ENCODE measurements at regions not wholly inside any gene's neighbourhood (a gene's known extent, or its start where the extent isn't known, plus 50 kb on each side); places are given as distances from the start of the nearest gene placed in this dataset.
"Not testable (repeated sequence)": the region's sequence is repeated elsewhere in the genome, so short reads cannot be mapped to it uniquely, and the experiment has no call there.

DNA sequence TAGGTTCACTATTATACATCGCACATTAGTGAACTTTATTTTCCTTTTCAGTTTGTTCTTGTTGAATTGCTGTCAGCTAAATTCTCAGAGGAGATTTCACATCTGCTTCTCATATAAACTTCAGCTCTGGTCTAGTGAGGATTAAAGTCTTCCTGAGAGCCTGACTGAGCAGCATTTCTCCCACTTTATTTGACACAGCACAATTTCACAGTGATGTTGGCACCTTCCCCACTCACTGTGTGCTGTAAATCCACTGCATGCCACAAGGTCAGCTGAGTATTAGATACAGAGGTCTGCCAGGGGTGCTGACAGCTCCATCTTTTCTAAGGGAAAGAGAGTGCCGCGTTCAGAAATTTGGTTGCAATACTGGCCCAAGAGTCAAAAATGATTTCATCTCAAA, 567.4 kb downstream of the PRR16 start:
- ChIA-PET CTCF (interaction anchor here (1.0 kb wide), 2 partner anchors 10 to 34 kb away, joined by 3 read pairs; no protein-coding TSS in a partner anchor), POLR2A (no interaction called here)
- TF ChIP-seq, protein P1, sequence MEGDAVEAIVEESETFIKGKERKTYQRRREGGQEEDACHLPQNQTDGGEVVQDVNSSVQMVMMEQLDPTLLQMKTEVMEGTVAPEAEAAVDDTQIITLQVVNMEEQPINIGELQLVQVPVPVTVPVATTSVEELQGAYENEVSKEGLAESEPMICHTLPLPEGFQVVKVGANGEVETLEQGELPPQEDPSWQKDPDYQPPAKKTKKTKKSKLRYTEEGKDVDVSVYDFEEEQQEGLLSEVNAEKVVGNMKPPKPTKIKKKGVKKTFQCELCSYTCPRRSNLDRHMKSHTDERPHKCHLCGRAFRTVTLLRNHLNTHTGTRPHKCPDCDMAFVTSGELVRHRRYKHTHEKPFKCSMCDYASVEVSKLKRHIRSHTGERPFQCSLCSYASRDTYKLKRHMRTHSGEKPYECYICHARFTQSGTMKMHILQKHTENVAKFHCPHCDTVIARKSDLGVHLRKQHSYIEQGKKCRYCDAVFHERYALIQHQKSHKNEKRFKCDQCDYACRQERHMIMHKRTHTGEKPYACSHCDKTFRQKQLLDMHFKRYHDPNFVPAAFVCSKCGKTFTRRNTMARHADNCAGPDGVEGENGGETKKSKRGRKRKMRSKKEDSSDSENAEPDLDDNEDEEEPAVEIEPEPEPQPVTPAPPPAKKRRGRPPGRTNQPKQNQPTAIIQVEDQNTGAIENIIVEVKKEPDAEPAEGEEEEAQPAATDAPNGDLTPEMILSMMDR (IDR thresholded peaks at IDR 0.05; ENCODE audit: control extremely low read depth, extremely low read depth, low read depth, missing control alignments): no peak
- no peak for DNase-seq (ENCODE audit: extremely low spot score)

- CTCF ChIA-PET: interaction anchor here (1.2 kb wide), 1 partner anchor 21 kb away, joined by 3 read pairs; no protein-coding TSS in a partner anchor
These were observed 569.2 kb downstream of the PRR16 start for GRCh38 chr5:121033334-121033733.

GRCh38 chr5:121038438-121038837, 574.3 kb downstream of the PRR16 start:
- no peak for DNase-seq (ENCODE audit: extremely low spot score)
- CTCF ChIA-PET: no interaction called here
- TF ChIP-seq, protein P1 (IDR thresholded peaks at IDR 0.05; ENCODE audit: control extremely low read depth, extremely low read depth, low read depth, missing control alignments): no peak
- POLR2A ChIA-PET: no interaction called here

More at GRCh38 chr5:121033334-121033733, 569.2 kb downstream of the PRR16 start:
- TF ChIP-seq, protein P1 (IDR thresholded peaks at IDR 0.05; ENCODE audit: control extremely low read depth, extremely low read depth, low read depth, missing control alignments): no peak
- POLR2A ChIA-PET: no interaction called here
- no peak for DNase-seq (ENCODE audit: extremely low spot score)

DNA sequence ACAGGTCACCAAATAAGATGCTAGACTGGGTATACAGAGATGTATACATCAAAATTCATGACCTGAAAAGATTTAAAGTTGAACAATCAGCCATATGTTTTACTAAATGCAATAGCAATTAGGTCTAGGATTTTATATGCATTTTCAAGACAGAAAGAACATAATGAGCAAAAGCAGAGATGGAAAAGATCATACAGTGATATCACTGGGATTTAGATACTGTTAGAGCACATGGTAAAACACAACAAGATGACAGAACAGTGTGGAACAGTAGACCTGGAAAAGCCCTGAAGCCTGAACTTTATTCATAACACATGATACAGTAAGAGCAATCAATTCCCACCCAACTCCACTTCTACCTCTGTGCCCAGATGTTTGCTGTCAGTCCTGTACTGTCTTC, 585.9 kb downstream of the PRR16 start:
- DNase-seq (ENCODE audit: extremely low spot score): no peak
- CTCF ChIA-PET: no interaction called here
- POLR2A ChIA-PET: no interaction called here
- TF ChIP-seq, protein P1 (IDR thresholded peaks at IDR 0.05; ENCODE audit: control extremely low read depth, extremely low read depth, low read depth, missing control alignments): no peak

- no peak for DNase-seq (ENCODE audit: extremely low spot score)
- CTCF ChIA-PET: no interaction called here
- POLR2A ChIA-PET: no interaction called here
- TF ChIP-seq, protein P1 (IDR thresholded peaks at IDR 0.05; ENCODE audit: control extremely low read depth, extremely low read depth, low read depth, missing control alignments): no peak
These were observed 589.2 kb downstream of the PRR16 start for GRCh38 chr5:121053055-121053985.

DNA sequence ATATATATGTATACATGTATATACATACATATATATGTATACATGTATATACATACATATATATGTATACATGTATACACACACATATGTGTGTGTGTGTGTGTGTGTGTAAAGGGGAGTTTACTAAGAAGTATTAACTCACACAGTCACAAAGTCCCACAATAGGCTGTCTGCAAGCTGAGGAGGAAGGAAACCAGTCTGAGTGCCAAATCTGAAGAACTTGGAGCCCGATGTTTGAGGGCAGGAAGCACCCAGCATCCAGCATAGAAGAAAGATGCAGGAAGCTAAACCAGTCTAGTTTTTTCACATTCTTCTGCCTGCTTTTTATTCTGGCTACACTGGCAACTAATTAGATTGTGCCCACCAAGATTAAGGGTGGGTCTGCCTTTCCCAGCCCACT, 591.5 kb downstream of the PRR16 start:
- POLR2A ChIA-PET: no interaction called here
- TF ChIP-seq, protein P1 (IDR thresholded peaks at IDR 0.05; ENCODE audit: control extremely low read depth, extremely low read depth, low read depth, missing control alignments): no peak
- CTCF ChIA-PET: no interaction called here
- no peak for DNase-seq (ENCODE audit: extremely low spot score)

- DNase-seq (ENCODE audit: extremely low spot score); POLR2A ChIA-PET; CTCF ChIA-PET: not testable (repeated sequence)
These were observed 600.1 kb downstream of the PRR16 start for GRCh38 chr5:121064241-121064640.

Measured in GM10248 (cell line).